K562 (cell line): ENCODE measurements at regions not wholly inside any gene's neighbourhood (a gene's known extent, or its start where the extent isn't known, plus 50 kb on each side); places are given as distances from the start of the nearest gene placed in this dataset.

Experiments used
- ATAC-seq: fragments of 200-7000 bp; cut with Tn5 transposase; 3 replicates; pipeline ENCODE4 v1.9.1; 2020; ENCODE audit warnings: moderate library complexity
- BruUV-seq: library from RNA; stranded (reverse); fragments of 400-500 nt; replicated peaks from 2 replicates; lab custom pipeline; 2021; lab: Mats Ljungman, UMichigan
- CTCF ChIA-PET: fragments of 300-600 bp; formaldehyde crosslinking; extraction: SDS; loops from one replicate; lab custom pipeline; 2021; ENCODE audit warnings: low intra/inter-chr PET ratio; lab: Yijun Ruan, JAX
- POLR2A ChIA-PET: fragments of 300-600, 350-650 bp; sonication (Branson Sonifier 250); formaldehyde crosslinking; extraction: SDS; loops from one replicate; lab custom pipeline; 2021; ENCODE audit warnings: antibody characterized with exemption, inconsistent platforms; lab: Yijun Ruan, JAX
- DNase-seq, 4 experiments: peaks; one replicate each; pipeline versions ENCODE4 v3.0.0 to v3.0.0-alpha.2; 2011 to 2018; ENCODE audit warnings: low spot score in 3 of 4, mixed read lengths in 3 of 4; ENCODE audit errors: extremely low read depth in 1 of 4
- FAIRE-seq: peaks from 2 replicates; lab custom pipeline; 2011; peaks lifted over from hg19 to GRCh38; lab: Jason Lieb, UNC
- H2AFZ ChIP-seq: 2 replicates; pipeline ENCODE4 v1.6.0; 2011; ENCODE audit warnings: low read depth, low read length, control low read depth, inconsistent platforms
- H3K27ac ChIP-seq: fragments of 200-600 bp; 3 replicates; pipeline ENCODE4 v1.8.0; 2011; ENCODE audit warnings: low read depth, mild to moderate bottlenecking, control low read depth, inconsistent platforms, low read length, moderate library complexity, mixed read lengths; ENCODE audit errors: extremely low read depth
- H3K27me3 ChIP-seq, 2 experiments: fragments of 300-600 bp in 1 of 2; 2 replicates in 1 of 2; 3 replicates in 1 of 2; pipeline versions ENCODE4 v1.6.0 to v1.8.0; 2011; ENCODE audit warnings: inconsistent platforms in 2 of 2, low read length in 2 of 2, mild to moderate bottlenecking in 1 of 2, mixed read lengths in 1 of 2, moderate library complexity in 1 of 2; ENCODE audit not compliant: control insufficient read depth in 2 of 2, insufficient read depth in 2 of 2
- H3K36me3 ChIP-seq: fragments of 300-600 bp; 3 replicates; pipeline ENCODE4 v1.8.0; 2011; ENCODE audit warnings: mild to moderate bottlenecking, low read length, inconsistent platforms; ENCODE audit not compliant: control insufficient read depth, insufficient read depth
- H3K4me1 ChIP-seq, 2 experiments: fragments of 200-600 bp in 1 of 2; replicated peaks in 1 of 2; 2 replicates in 1 of 2; 3 replicates in 1 of 2; pipeline versions ENCODE4 v1.5.1 to v1.8.0; 2011; ENCODE audit warnings: inconsistent platforms in 2 of 2, low read length in 2 of 2, mild to moderate bottlenecking in 1 of 2, mixed read lengths in 1 of 2, moderate library complexity in 1 of 2; ENCODE audit not compliant: control insufficient read depth in 2 of 2, insufficient read depth in 2 of 2
- H3K4me2 ChIP-seq: 2 replicates; pipeline ENCODE4 v1.6.1; 2011; ENCODE audit warnings: low read length, control low read depth, inconsistent platforms, mixed read lengths; ENCODE audit not compliant: insufficient read depth
- H3K4me3 ChIP-seq: fragments of 200-600 bp; sonication (generic), shearing (Covaris generic); 2 replicates; pipeline ENCODE4 v1.5.1; 2016; ENCODE audit warnings: control low read depth, inconsistent platforms
- H3K79me2 ChIP-seq: fragments of 200-600 bp; 3 replicates; pipeline ENCODE4 v1.8.0; 2011; ENCODE audit warnings: low read length, inconsistent platforms; ENCODE audit not compliant: control insufficient read depth, insufficient read depth
- H3K9ac ChIP-seq, 2 experiments: 2 replicates each; pipeline versions ENCODE4 v1.6.0 to v1.6.1; 2011; ENCODE audit warnings: low read depth in 2 of 2, low read length in 2 of 2, control low read depth in 1 of 2, inconsistent platforms in 1 of 2, mild to moderate bottlenecking in 1 of 2, mixed read lengths in 1 of 2; ENCODE audit not compliant: insufficient read depth in 1 of 2
- H3K9me1 ChIP-seq: one replicate; pipeline ENCODE4 v1.6.0; 2011; ENCODE audit warnings: inconsistent platforms, mild to moderate bottlenecking, low read length, moderate library complexity; ENCODE audit not compliant: control insufficient read depth, insufficient read depth
- H3K9me3 ChIP-seq: replicated peaks from 2 replicates; pipeline ENCODE4 v1.5.1; 2011; ENCODE audit warnings: low read depth, low read length, inconsistent platforms; ENCODE audit not compliant: control insufficient read depth, insufficient read depth
- H4K20me1 ChIP-seq: replicated peaks from 2 replicates; pipeline ENCODE4 v1.6.1; 2011; ENCODE audit warnings: low read length, inconsistent platforms, mixed read lengths; ENCODE audit not compliant: control insufficient read depth, insufficient read depth
- COPS2 ChIP-seq: fragments of 450-650 bp; conservative IDR thresholded peaks from 2 replicates; pipeline ENCODE4 v1.6.1; 2016; ENCODE audit warnings: mild to moderate bottlenecking, moderate library complexity
- ILK ChIP-seq: fragments of 450-650 bp; IDR thresholded peaks from 2 replicates; pipeline ENCODE4 v1.6.1; 2016; ENCODE audit warnings: missing genetic modification characterization, low read depth, mild to moderate bottlenecking, missing compliant biosample characterization, moderate library complexity, borderline replicate concordance
- MAFG ChIP-seq: fragments of 450-650 bp; conservative IDR thresholded peaks from 2 replicates; pipeline ENCODE4 v1.6.1; 2016; ENCODE audit warnings: missing genetic modification characterization, missing compliant biosample characterization
- SIX5 ChIP-seq, 2 experiments: IDR thresholded peaks; 2 replicates each; pipeline ENCODE4 v1.6.1; 2011; ENCODE audit warnings: low read length in 2 of 2, borderline replicate concordance in 1 of 2, low read depth in 1 of 2, mild to moderate bottlenecking in 1 of 2, moderate library complexity in 1 of 2; ENCODE audit not compliant: insufficient read depth in 1 of 2
- SMARCA5 ChIP-seq: fragments of 450-650 bp; IDR thresholded peaks from 2 replicates; pipeline ENCODE4 v1.6.1; 2016
- SMARCC2 ChIP-seq: fragments of 450-650 bp; IDR thresholded peaks from 2 replicates; pipeline ENCODE4 v1.6.1; 2017; ENCODE audit warnings: antibody characterized with exemption, moderate library complexity, mild to moderate bottlenecking, low read depth
- TCF7 ChIP-seq: sonication (generic); IDR thresholded peaks from 2 replicates; pipeline ENCODE4 v1.6.1; 2016; ENCODE audit warnings: antibody characterized with exemption, borderline replicate concordance
- WGBS: fragments of 100-300 bp; shearing (Covaris generic); methylation state at CpG from one replicate; pipeline ENCODE4 v1.1.6; 2016; ENCODE audit warnings: low coverage, mixed read lengths; ENCODE audit not compliant: insufficient coverage; ENCODE audit errors: missing lambda C conversion rate; 5-methylcytosine and 5-hydroxymethylcytosine counted together
- in situ Hi-C: fragments of 300-500 bp; cut with MboI; formaldehyde crosslinking; loops from 4 replicates; pipeline ENCODE4 v1.15.0; 2018; ENCODE audit warnings: inconsistent platforms, mixed read lengths
- intact Hi-C: fragments of 100-400 bp; cut with micrococcal nuclease; formaldehyde crosslinking; loops from 2 replicates; pipeline ENCODE4 v1.14.2; 2022
- TF ChIP-seq, protein P1 (sequence below): fragments of 450-650 bp; IDR thresholded peaks from one replicate; pipeline ENCODE4 v1.6.1; 2018; ENCODE audit warnings: mild to moderate bottlenecking, moderate library complexity; ENCODE audit not compliant: partially characterized antibody

DNA sequence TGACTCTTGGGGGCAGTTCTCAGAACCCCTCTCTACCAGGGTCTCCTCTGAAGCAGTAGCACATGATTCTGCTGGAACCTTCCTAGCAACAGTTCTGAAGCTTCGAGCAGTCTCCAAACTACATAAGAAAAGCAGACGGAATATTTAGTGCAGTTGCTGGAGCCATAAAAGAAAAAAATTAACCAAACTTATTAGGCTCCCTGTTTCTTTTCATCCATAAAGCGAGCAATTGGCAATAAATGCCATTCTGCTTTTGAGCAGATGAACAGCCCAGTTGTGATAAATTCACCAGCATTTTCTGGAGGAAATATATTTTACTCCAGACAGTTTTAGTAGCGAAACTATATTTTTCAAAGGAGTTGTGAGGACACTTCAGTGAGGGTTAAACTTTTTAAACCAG is 250.1 kb upstream of the BOD1L1 start (continued):
- no peak for TF ChIP-seq COPS2
- TF ChIP-seq SMARCC2 = no peak
- TF ChIP-seq TCF7 = no peak
- no peak for TF ChIP-seq SIX5 (IDR thresholded peaks at IDR 0.05; ENCODE audit: borderline replicate concordance in 1 of 2, insufficient read depth in 1 of 2, low read depth in 1 of 2, low read length in 2 of 2)
- no peak for TF ChIP-seq SMARCA5
- TF ChIP-seq ILK = no peak
- TF ChIP-seq, all 486 proteins: peak for 0

DNA sequence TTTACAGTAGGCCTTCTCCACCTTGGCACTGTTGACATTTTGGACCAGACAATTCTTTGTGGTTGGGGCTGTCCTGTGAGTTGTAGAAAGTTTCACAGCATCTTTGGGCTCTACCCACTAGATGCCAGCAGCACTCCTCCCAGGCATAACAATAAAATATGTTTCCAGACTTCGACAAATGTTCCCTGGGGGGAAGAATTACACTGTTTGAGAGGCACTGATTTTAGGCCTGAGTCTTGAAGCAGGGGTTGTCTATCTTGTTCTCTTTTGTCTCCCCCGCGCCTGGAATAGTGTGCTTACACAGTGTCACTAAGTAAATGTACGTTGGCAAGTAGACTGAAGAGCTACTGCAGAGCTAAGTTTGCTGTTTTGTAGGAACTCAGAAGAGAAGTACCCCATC is 254.4 kb upstream of the BOD1L1 start:
- H3K79me2 ChIP-seq = no peaks in the 10 kb centered on the region
- in situ Hi-C loops (no loop called here), intact Hi-C loops (no loop called here)
- H4K20me1 ChIP-seq = no peaks in the 10 kb centered on the region
- CTCF ChIA-PET = no interaction called here
- no peak for TF ChIP-seq MAFG
- TF ChIP-seq, protein P1, sequence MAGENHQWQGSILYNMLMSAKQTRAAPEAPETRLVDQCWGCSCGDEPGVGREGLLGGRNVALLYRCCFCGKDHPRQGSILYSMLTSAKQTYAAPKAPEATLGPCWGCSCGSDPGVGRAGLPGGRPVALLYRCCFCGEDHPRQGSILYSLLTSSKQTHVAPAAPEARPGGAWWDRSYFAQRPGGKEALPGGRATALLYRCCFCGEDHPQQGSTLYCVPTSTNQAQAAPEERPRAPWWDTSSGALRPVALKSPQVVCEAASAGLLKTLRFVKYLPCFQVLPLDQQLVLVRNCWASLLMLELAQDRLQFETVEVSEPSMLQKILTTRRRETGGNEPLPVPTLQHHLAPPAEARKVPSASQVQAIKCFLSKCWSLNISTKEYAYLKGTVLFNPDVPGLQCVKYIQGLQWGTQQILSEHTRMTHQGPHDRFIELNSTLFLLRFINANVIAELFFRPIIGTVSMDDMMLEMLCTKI = no peak
- no peaks in the 10 kb centered on the region for H3K9me1 ChIP-seq
- H3K4me2 ChIP-seq = no peak overlapping the region
- H3K27ac ChIP-seq = no peak overlapping the region
- H3K9ac ChIP-seq = no peak overlapping the region
- DNase-seq = no peak
- POLR2A ChIA-PET = no interaction called here
- no peaks in the 10 kb centered on the region for H3K27me3 ChIP-seq
- 3% methylated on average over 4 of the region's 4 CpGs for WGBS
- 0 out of 2 replicates have a peak, but pooled peaks cover 1% of the 10 kb centered on the region for H3K9me3 ChIP-seq
- no peaks in the 10 kb centered on the region for H3K4me1 ChIP-seq
- H3K4me3 ChIP-seq = no peak overlapping the region
- H2AFZ ChIP-seq = no peak overlapping the region
- no peak for ATAC-seq
- no peaks in the 10 kb centered on the region for H3K36me3 ChIP-seq
- no TSS peak for BruUV-seq
- no peak for FAIRE-seq
